Esophagus (tissue), 2 donors: ENCODE measurements at regions not wholly inside any gene's neighbourhood (a gene's known extent, or its start where the extent isn't known, plus 50 kb on each side); places are given as distances from the start of the nearest gene placed in this dataset.

Experiments used
- H3K27ac ChIP-seq, 2 donors: one replicate each; pipeline ENCODE4 v1.5.1; 2013; ENCODE audit warnings: low read depth in 2 of 2, mild to moderate bottlenecking in 2 of 2, inconsistent platforms in 1 of 2, low read length in 1 of 2, moderate library complexity in 1 of 2
- H3K27me3 ChIP-seq, 2 donors: one replicate each; pipeline ENCODE4 v1.6.1; 2013; ENCODE audit warnings: low read length in 2 of 2, control low read depth in 1 of 2, mild to moderate bottlenecking in 1 of 2; ENCODE audit not compliant: insufficient read depth in 2 of 2, control insufficient read depth in 1 of 2
- H3K36me3 ChIP-seq, 2 donors: one replicate each; pipeline ENCODE4 v1.6.1; 2013; ENCODE audit warnings: low read length in 1 of 2; ENCODE audit not compliant: control insufficient read depth in 2 of 2, insufficient read depth in 2 of 2
- H3K4me1 ChIP-seq, 2 donors: one replicate each; pipeline ENCODE4 v1.6.1; 2013; ENCODE audit warnings: low read length in 1 of 2; ENCODE audit not compliant: control insufficient read depth in 2 of 2, insufficient read depth in 2 of 2
- H3K4me3 ChIP-seq, 2 donors: one replicate each; pipeline ENCODE4 v1.5.1; 2013; ENCODE audit warnings: low read length in 2 of 2, mild to moderate bottlenecking in 2 of 2, low read depth in 1 of 2, moderate library complexity in 1 of 2
- H3K9me3 ChIP-seq, 2 donors: one replicate each; pipeline ENCODE4 v1.6.1; 2013; ENCODE audit warnings: mild to moderate bottlenecking in 2 of 2, low read depth in 1 of 2, low read length in 1 of 2, moderate library complexity in 1 of 2; ENCODE audit not compliant: control insufficient read depth in 2 of 2, insufficient read depth in 1 of 2
- WGBS, 2 donors: extraction: QIAGEN DNeasy Blood & Tissue Kit; methylation state at CpG; one replicate each; pipeline ENCODE4 v1.1.7; 2013; 5-methylcytosine and 5-hydroxymethylcytosine counted together
- donor health status: healthy with polysubstance abuse.
- donor health status: Bipolar disorder and iron deficiency.

DNA sequence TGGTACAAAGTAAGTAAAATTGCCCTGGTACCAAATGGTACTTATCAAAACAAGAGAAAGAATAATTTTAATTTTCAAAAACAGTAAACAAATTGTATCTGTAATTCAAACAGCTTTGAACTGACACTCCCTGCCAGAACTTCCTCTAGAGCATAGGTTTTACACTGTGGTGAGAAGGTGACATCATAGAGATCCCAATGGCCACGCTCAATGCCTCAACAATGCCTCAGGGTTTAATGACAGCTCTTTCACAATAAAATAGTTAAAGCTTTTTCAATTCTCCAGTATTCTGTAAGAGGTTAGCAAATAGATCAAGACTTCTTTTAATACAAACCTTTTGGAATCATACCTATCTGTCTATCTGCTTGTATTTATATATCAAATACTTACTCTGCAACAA is 437.1 kb downstream of the PRR16 start:
- Histone ChIP-seq H3K9me3 (no peaks in the 10 kb centered on the region), H3K27ac (no peak overlapping the region), H3K27me3 (no peaks in the 10 kb centered on the region), H3K4me1 (no peaks in the 10 kb centered on the region), H3K36me3 (no peaks in the 10 kb centered on the region), H3K4me3 (no peak overlapping the region)
- WGBS, 2 donors, result 36 to 47% methylated on average over 1 of the region's 1 CpG

DNA sequence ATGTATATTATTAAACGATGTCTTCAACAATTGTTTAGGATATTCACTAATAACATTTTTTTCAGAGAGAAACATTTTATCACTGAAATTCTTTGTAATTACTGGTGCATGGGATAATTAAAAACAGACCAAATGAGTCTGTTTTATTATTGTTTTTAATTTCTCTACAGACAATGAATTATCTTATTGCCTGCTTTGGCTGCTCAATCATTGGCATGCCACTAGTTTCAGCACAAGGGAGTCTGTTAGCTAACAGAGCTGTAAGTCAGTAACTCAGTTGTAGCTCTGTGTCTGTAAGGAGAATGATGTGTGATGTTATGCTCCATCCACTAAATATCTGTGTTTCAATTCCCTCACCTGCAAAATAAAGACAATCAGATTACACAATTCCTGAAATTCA is 443.9 kb downstream of the PRR16 start:
- Histone ChIP-seq H3K27ac (no peak overlapping the region), H3K4me1 (no peaks in the 10 kb centered on the region), H3K9me3 (no peaks in the 10 kb centered on the region), H3K27me3 (no peaks in the 10 kb centered on the region), H3K36me3 (no peaks in the 10 kb centered on the region), H3K4me3 (no peak overlapping the region)
- WGBS, 2 donors, result 91 to 96% methylated on average over 1 of the region's 1 CpG

DNA sequence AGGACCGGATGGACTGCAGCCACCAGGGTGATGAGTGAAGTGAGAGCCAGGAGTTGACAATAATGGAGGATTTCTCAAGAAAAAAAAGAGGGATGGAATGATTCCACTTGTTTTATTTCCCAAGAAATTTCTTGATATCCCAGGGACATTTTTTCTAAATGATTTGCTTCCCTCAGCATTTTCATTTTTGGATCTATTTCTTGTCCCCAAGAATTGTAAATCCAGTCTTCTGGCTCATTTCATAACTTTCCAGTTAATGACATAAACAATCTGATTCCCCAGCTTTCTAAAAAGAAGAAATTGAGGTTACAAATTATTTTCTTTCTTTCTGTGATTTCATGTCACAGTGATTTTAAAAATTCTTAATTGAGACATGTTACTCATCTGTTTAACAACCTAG is 446.5 kb downstream of the PRR16 start:
- H3K36me3 ChIP-seq, result no peaks in the 10 kb centered on the region
- no peaks in the 10 kb centered on the region for H3K27me3 ChIP-seq
- WGBS, 2 donors, result 21 to 45% methylated on average over 1 of the region's 1 CpG
- H3K4me3 ChIP-seq, result no peak overlapping the region
- H3K9me3 ChIP-seq, result no peaks in the 10 kb centered on the region
- H3K4me1 ChIP-seq, result no peaks in the 10 kb centered on the region
- H3K27ac ChIP-seq, result no peak overlapping the region

DNA sequence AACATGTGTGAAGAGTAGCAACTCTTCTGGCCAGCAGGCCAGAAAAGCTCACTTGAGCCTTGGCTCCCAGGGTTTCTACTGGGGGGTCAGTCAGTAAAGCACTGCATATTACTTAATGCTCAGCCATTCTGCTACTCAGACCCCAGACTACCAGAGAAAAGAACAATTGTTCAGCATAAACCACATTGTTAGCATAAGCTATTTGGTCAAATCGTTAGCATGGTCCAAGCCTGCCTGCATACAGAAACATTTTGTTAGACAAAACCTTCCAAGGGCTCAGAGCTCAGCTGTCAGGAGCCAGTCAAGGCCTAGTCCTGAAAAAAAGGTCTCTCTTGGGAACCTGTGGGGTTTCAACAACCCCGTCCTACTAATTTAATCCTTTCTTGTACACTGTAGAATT is 449.3 kb downstream of the PRR16 start:
- H3K27ac ChIP-seq, result no peak overlapping the region
- no peaks in the 10 kb centered on the region for H3K36me3 ChIP-seq
- WGBS, 2 donors, result 66 to 75% methylated on average over 2 of the region's 2 CpGs
- no peaks in the 10 kb centered on the region for H3K9me3 ChIP-seq
- no peaks in the 10 kb centered on the region for H3K27me3 ChIP-seq
- H3K4me1 ChIP-seq, result no peaks in the 10 kb centered on the region
- H3K4me3 ChIP-seq, result no peak overlapping the region

DNA sequence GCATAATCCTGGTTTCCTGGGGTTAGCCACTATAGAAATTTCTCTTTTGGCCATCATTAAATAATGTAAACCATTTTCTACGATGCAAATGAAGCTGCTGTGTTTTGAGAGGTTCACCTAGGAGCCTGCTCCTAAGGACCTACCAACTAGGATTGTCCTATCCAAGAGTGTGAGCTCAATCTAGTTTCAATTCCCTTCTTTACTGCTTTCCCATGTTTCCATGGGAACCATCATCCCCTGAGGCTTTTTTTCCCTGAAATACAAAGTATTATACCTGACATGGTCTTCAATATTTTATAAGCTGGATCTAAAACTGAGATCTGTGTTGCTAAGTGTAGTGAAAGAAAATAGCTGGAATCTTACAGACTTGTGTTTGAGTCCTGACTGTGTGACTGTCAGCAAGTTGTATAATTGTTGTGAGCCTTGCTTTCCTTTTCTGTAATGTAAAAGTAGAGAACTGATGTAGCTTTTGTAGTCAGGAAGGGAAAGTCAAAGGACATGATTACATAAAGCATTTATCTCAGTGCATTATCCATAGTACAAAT is 453.2 kb downstream of the PRR16 start:
- Histone ChIP-seq H3K4me1 (no peaks in the 10 kb centered on the region), H3K36me3 (no peaks in the 10 kb centered on the region), H3K27me3 (no peaks in the 10 kb centered on the region), H3K9me3 (no peaks in the 10 kb centered on the region), H3K4me3 (no peak overlapping the region), H3K27ac (no peak overlapping the region)
- WGBS, 2 donors, result 50 to 67% methylated on average over 1 of the region's 1 CpG

DNA sequence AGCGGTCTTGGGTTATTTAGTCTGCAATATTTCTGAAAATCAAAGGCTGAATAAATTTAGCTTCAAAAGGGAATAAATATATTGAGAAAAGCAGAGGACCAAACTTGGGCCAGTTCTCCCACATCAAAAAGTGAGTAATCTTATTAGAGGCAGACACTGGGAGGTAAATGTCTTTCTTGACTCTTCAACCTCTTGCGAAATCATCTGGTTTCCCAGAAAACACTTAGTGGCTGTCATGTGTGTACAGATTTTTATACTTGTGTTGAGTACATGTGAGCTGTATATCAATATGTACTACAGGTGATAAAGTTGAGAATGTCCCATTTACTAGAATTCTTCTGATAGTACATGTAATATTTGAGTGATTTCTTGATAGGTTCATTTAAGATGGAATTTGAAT is 454.9 kb downstream of the PRR16 start:
- no peak overlapping the region for H3K27ac ChIP-seq
- H3K36me3 ChIP-seq, result no peaks in the 10 kb centered on the region
- no peaks in the 10 kb centered on the region for H3K9me3 ChIP-seq
- no peak overlapping the region for H3K4me3 ChIP-seq
- WGBS, 2 donors, result 95% methylated on average over 2 of the region's 2 CpGs
- no peaks in the 10 kb centered on the region for H3K4me1 ChIP-seq
- no peaks in the 10 kb centered on the region for H3K27me3 ChIP-seq

DNA sequence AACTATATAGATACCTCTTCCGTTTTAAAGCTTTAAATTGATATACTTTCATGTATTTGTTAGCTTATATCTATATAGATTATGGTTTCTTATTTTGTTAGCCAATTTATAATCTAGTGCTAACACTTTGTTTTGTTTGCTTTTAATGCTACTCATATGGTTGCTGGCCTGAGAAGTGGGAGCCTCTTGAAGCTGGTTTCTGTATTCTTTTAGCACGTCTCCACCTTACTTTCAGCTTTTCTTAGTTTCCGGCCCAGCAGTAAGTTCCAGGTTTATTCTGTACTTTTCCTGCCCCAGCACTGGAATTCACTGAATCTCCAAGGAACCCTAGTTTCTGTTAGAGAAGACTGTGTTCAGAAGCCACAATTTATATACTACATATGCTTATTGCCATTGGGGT is 458.9 kb downstream of the PRR16 start:
- no peak overlapping the region for H3K27ac ChIP-seq
- H3K36me3 ChIP-seq, result no peaks in the 10 kb centered on the region
- WGBS, 2 donors, result 91 to 93% methylated on average over 3 of the region's 3 CpGs
- no peaks in the 10 kb centered on the region for H3K4me1 ChIP-seq
- H3K27me3 ChIP-seq, result no peaks in the 10 kb centered on the region
- H3K9me3 ChIP-seq, result no peaks in the 10 kb centered on the region
- H3K4me3 ChIP-seq, result no peak overlapping the region

DNA sequence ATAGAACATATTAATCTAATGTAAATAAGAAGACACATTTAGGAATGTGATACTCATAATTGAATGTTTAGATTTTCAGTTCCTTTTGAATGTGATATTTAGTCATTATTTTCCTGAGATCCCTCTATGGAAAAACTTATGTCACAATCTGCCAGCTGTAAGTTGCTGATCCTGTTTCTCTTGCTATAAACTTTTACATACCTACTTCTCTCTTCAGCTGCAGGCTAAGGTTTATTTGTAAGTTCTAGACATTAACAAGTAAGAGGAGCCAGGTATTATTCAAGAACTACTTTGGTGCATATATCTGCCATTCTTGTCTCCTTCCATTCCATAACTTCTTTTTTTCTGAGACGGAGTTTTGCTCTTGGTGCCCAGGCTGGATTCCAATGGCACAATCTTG is 462.4 kb downstream of the PRR16 start:
- WGBS, 2 donors, result 64 to 76% methylated on average over 1 of the region's 1 CpG
- Histone ChIP-seq H3K4me1 (no peaks in the 10 kb centered on the region), H3K27me3 (no peaks in the 10 kb centered on the region), H3K4me3 (no peak overlapping the region), H3K36me3 (no peaks in the 10 kb centered on the region), H3K27ac (no peak overlapping the region), H3K9me3 (no peaks in the 10 kb centered on the region)

DNA sequence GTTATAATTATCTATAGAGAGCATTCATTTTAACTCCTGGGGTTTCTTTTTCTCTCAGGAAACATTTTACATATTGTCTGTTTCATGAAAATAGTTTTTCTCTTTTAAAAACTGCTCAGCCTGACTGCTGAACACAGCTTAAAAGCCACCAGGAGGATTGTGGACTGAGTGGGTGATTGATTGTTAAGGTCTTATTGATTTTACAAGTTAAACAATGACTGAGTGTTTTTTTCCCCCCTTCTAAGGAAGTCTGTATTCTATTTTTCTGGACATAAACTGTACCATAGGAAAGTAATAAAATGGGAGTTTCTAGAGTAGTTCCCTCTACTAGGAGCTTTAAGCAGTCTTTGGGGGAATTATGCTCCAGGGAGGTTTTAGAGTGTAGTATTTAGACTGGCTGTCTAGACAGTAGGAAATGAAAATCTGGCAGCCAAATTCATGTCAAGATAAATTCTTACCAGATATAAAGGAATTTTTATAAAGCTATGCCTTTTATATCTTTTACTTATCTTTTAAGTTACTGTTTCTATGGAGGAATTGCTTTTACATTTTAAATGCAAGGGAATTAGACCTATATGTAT is 463.9 kb downstream of the PRR16 start:
- no peaks in the 10 kb centered on the region for H3K9me3 ChIP-seq
- no peaks in the 10 kb centered on the region for H3K4me1 ChIP-seq
- H3K36me3 ChIP-seq, result no peaks in the 10 kb centered on the region
- H3K27ac ChIP-seq, result no peak overlapping the region
- no peaks in the 10 kb centered on the region for H3K27me3 ChIP-seq
- no peak overlapping the region for H3K4me3 ChIP-seq

DNA sequence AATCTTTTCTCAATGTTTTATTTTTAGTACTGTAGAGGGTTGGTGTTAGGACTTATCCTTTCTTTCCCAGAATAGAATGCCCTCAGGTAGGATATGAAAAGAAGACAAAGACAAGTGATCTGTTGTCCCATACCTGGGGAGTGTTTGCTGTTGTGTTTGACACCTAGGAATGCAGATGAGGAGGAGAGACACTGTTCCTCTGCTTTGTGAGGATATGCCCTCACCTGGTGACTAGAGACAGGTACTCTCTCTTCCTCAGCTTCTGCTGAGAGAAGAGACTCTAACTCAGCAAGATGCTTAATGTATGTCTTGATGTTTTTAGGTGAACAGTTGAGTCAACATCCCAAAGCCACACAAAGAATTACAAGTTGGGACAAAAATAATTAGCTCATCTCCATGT is 468.4 kb downstream of the PRR16 start:
- no peaks in the 10 kb centered on the region for H3K36me3 ChIP-seq
- no peak overlapping the region for H3K4me3 ChIP-seq
- no peaks in the 10 kb centered on the region for H3K27me3 ChIP-seq
- no peaks in the 10 kb centered on the region for H3K4me1 ChIP-seq
- H3K27ac ChIP-seq, result no peak overlapping the region
- no peaks in the 10 kb centered on the region for H3K9me3 ChIP-seq
